Sigmoid colon (tissue), 6 donors: ENCODE measurements at regions not wholly inside any gene's neighbourhood (a gene's known extent, or its start where the extent isn't known, plus 50 kb on each side); places are given as distances from the start of the nearest gene placed in this dataset.

Source experiments
- DNase-seq: peaks from one replicate; pipeline ENCODE4 v3.0.0-alpha.2; 2019
- H3K27ac ChIP-seq, 4 donors: fragments of 200-600 bp; sonication (generic); one replicate each; pipeline ENCODE4 v1.5.1; 2016 to 2019; ENCODE audit warnings: mild to moderate bottlenecking in 1 of 4
- H3K27me3 ChIP-seq, 3 donors: fragments of 200-600 bp; sonication (generic); one replicate each; pipeline ENCODE4 v1.5.1; 2019; ENCODE audit warnings: mild to moderate bottlenecking in 1 of 3
- H3K36me3 ChIP-seq, 4 donors: fragments of 200-600 bp; sonication (generic); one replicate each; pipeline ENCODE4 v1.5.1; 2016 to 2019
- H3K4me1 ChIP-seq, 4 donors: fragments of 200-600 bp; sonication (generic); one replicate each; pipeline ENCODE4 v1.5.1; 2017 to 2019
- H3K4me3 ChIP-seq, 4 donors: fragments of 200-600 bp; sonication (generic); one replicate each; pipeline ENCODE4 v1.5.1; 2017 to 2019; ENCODE audit warnings: mild to moderate bottlenecking in 2 of 4, moderate library complexity in 1 of 4
- H3K9me3 ChIP-seq, 4 donors: fragments of 200-600 bp in 3 of 4; sonication (generic) in 3 of 4; one replicate each; pipeline versions ENCODE4 v1.5.1 to v1.6.1; 2013 to 2019
- CTCF ChIP-seq, 4 experiments: fragments of 450-650 bp in 3 of 4; fragments of 200-600 bp in 1 of 4; IDR thresholded peaks; one replicate each; pipeline ENCODE4 v1.5.1; 2016 to 2019; ENCODE audit warnings: antibody characterized with exemption in 4 of 4, mild to moderate bottlenecking in 3 of 4, moderate library complexity in 2 of 4
- EP300 ChIP-seq, 4 donors: sonication (generic); formaldehyde crosslinking; IDR thresholded peaks; one replicate each; pipeline ENCODE4 v1.6.1; 2017; ENCODE audit warnings: antibody characterized with exemption in 4 of 4
- POLR2A ChIP-seq, 2 donors: fragments of 450-650 bp; IDR thresholded peaks; one replicate each; pipeline ENCODE4 v1.6.1; 2016; ENCODE audit warnings: antibody characterized with exemption in 2 of 2, mild to moderate bottlenecking in 2 of 2, moderate library complexity in 2 of 2
- POLR2AphosphoS5 ChIP-seq, 4 donors: sonication (generic); formaldehyde crosslinking; IDR thresholded peaks; one replicate each; pipeline ENCODE4 v1.6.1; 2017; ENCODE audit warnings: antibody characterized with exemption in 4 of 4
- WGBS, 2 donors: extraction: QIAGEN DNeasy Blood & Tissue Kit; methylation state at CpG; one replicate each; pipeline ENCODE4 v1.1.7; 2013; 5-methylcytosine and 5-hydroxymethylcytosine counted together
- intact Hi-C: fragments of 100-400 bp; cut with DNase I; formaldehyde crosslinking; loops from one replicate; pipeline ENCODE4 v1.15.1; 2023
- donor health status: healthy with polysubstance abuse.
- donor health status: healthy.

GRCh38 chr5:56350597-56351170, 117.6 kb upstream of the ANKRD55 start:
- intact Hi-C loops, result no loop called here
- Histone ChIP-seq H3K9me3 (no peaks in the 10 kb centered on the region), H3K4me1 (peaks cover 0 to 8% (median 0%) of the 10 kb centered on the region in 4 donors), H3K27ac (peak overlapping the region in 1 of 4 donors; percentile 41), H3K36me3 (no peaks in the 10 kb centered on the region), H3K4me3 (no peak overlapping the region), H3K27me3 (no peaks in the 10 kb centered on the region)
- DNase-seq, result peak; percentile 85
- 14 to 49% methylated on average over 5 of the region's 5 CpGs for WGBS, 2 donors
- TF ChIP-seq POLR2A (IDR thresholded peaks at IDR 0.05) (no peak), POLR2AphosphoS5 (IDR thresholded peaks at IDR 0.05) (peak in 2 of 4 donors; percentile 26 to 56)

DNA sequence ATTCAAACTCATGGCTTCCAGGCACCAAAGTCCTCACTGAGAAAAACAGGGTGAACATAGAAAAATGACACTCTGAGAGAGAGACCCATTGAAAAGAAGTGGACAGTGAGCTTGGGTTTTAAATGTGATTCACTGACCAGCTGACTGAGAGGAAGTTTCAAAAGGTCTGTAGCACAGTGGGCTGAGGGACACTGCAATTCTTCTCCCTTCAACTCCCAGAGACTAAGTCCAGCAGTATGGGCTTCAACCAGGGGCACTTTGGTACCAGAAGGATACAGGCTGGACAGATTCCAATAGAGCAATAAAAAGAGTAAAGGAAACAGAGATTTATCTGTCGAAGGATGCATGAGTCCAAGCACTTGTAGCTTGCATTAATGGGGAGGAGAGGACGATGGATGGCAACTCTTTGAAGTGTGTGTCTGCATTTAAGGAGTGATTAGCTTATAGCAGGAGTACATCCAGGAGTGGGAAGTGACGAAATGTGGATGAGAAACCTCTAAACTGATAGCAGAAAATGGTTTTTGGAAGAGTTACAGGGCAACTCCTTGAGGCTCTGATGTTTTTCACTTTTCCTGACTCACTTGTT, 117.0 kb upstream of the ANKRD55 start:
- Histone ChIP-seq H3K36me3 (no peaks in the 10 kb centered on the region), H3K27me3 (no peaks in the 10 kb centered on the region), H3K27ac (peak overlapping the region in 1 of 4 donors; percentile 31), H3K4me3 (no peak overlapping the region), H3K4me1 (peaks cover 0 to 8% (median 0%) of the 10 kb centered on the region in 4 donors), H3K9me3 (no peaks in the 10 kb centered on the region)
- intact Hi-C loops, result no loop called here
- no peak for DNase-seq
- TF ChIP-seq POLR2A (IDR thresholded peaks at IDR 0.05), result no peak
- TF ChIP-seq EP300 (IDR thresholded peaks at IDR 0.05), result no peak
- no peak for TF ChIP-seq CTCF (IDR thresholded peaks at IDR 0.05)
- no peak for TF ChIP-seq POLR2AphosphoS5 (IDR thresholded peaks at IDR 0.05)
- WGBS, 2 donors, result 21 to 67% methylated on average over 3 of the region's 3 CpGs

GRCh38 chr5:56349461-56349860, 116.3 kb upstream of the ANKRD55 start:
- Histone ChIP-seq H3K4me1 (peaks cover 0 to 8% (median 0%) of the 10 kb centered on the region in 4 donors), H3K9me3 (no peaks in the 10 kb centered on the region), H3K27me3 (no peaks in the 10 kb centered on the region), H3K36me3 (no peaks in the 10 kb centered on the region), H3K27ac (peak overlapping the region in 1 of 4 donors; percentile 31), H3K4me3 (no peak overlapping the region)
- intact Hi-C loops, result no loop called here
- TF ChIP-seq EP300 (IDR thresholded peaks at IDR 0.05) (no peak), CTCF (IDR thresholded peaks at IDR 0.05) (no peak), POLR2AphosphoS5 (IDR thresholded peaks at IDR 0.05) (no peak), POLR2A (IDR thresholded peaks at IDR 0.05) (no peak)
- 88 to 93% methylated on average over 5 of the region's 5 CpGs for WGBS, 2 donors
- no peak for DNase-seq

DNA sequence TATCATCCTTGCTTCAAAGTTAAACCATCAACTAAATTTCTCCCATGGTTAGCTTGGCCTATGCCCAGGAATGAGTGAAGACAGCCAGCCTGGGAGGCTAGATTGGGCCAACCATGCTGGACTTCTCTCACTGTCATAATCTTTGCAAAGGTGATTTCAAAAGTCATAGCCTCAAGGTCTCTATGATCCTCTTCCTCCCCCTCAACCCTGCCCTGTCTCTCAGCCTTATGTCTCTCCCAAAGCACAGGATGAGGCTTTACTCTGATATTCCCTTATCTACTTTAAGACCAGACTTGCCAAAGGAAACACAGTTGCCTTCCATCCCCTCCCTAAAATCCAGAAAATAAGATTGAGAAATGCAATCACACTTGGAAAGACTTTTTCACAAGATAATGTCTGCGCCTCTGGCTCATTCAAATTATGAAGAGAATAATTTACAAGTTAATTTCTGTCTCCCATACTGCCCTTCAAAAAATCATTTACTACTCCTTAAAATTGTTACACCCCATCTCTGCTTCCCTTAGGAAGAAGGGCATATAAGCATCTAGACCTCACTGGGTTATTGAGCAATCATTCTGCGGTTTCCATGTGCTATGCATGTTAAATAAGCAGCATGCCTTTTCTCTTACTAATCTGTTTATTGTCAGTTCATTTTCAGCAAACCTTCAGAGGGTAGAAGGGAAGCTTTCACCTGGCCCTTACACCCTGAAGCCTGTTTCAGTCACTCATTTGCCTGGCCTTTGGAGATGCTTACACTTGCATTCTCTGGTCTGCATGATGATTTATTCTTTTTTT, 113.8 kb upstream of the ANKRD55 start:
- no peak for DNase-seq
- H3K27me3 ChIP-seq, result no peaks in the 10 kb centered on the region
- intact Hi-C loops, result no loop called here
- H3K36me3 ChIP-seq, result no peaks in the 10 kb centered on the region
- peaks cover 0 to 8% (median 0%) of the 10 kb centered on the region in 4 donors for H3K4me1 ChIP-seq
- no peak overlapping the region for H3K27ac ChIP-seq
- TF ChIP-seq EP300 (IDR thresholded peaks at IDR 0.05) (no peak), CTCF (IDR thresholded peaks at IDR 0.05) (no peak)
- no peaks in the 10 kb centered on the region for H3K9me3 ChIP-seq
- WGBS, 2 donors, result 73 to 89% methylated on average over 2 of the region's 2 CpGs
- H3K4me3 ChIP-seq, result no peak overlapping the region

- Histone ChIP-seq H3K9me3 (no peaks in the 10 kb centered on the region), H3K27me3 (no peaks in the 10 kb centered on the region), H3K4me1 (peaks cover 0 to 8% (median 0%) of the 10 kb centered on the region in 4 donors), H3K36me3 (no peaks in the 10 kb centered on the region), H3K27ac (no peak overlapping the region), H3K4me3 (no peak overlapping the region)
- 83 to 95% methylated on average over 5 of the region's 5 CpGs for WGBS, 2 donors
- TF ChIP-seq CTCF (IDR thresholded peaks at IDR 0.05) (no peak), EP300 (IDR thresholded peaks at IDR 0.05) (no peak), POLR2AphosphoS5 (IDR thresholded peaks at IDR 0.05) (no peak), POLR2A (IDR thresholded peaks at IDR 0.05) (no peak)
- intact Hi-C loops, result no loop called here
- no peak for DNase-seq
Observed at GRCh38 chr5:56346044-56346710, 113.0 kb upstream of the ANKRD55 start.
